Hepatocyte (in vitro differentiated cells): ENCODE measurements at regions not wholly inside any gene's neighbourhood (a gene's known extent, or its start where the extent isn't known, plus 50 kb on each side); places are given as distances from the start of the nearest gene placed in this dataset.

Experiments used
- EZH2 ChIP-seq: fragments of 200-600 bp; sonication (generic); IDR thresholded peaks from 2 replicates; pipeline ENCODE4 v1.6.1; 2016; ENCODE audit warnings: antibody characterized with exemption, mild to moderate bottlenecking, borderline replicate concordance
- TF ChIP-seq, protein P1 (sequence below): fragments of 200-600 bp; sonication (generic); IDR thresholded peaks from 2 replicates; pipeline ENCODE4 v1.5.1; 2016; ENCODE audit warnings: antibody characterized with exemption, mild to moderate bottlenecking; ENCODE audit not compliant: poor library complexity

- no peak for TF ChIP-seq EZH2
- TF ChIP-seq, protein P1, sequence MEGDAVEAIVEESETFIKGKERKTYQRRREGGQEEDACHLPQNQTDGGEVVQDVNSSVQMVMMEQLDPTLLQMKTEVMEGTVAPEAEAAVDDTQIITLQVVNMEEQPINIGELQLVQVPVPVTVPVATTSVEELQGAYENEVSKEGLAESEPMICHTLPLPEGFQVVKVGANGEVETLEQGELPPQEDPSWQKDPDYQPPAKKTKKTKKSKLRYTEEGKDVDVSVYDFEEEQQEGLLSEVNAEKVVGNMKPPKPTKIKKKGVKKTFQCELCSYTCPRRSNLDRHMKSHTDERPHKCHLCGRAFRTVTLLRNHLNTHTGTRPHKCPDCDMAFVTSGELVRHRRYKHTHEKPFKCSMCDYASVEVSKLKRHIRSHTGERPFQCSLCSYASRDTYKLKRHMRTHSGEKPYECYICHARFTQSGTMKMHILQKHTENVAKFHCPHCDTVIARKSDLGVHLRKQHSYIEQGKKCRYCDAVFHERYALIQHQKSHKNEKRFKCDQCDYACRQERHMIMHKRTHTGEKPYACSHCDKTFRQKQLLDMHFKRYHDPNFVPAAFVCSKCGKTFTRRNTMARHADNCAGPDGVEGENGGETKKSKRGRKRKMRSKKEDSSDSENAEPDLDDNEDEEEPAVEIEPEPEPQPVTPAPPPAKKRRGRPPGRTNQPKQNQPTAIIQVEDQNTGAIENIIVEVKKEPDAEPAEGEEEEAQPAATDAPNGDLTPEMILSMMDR = no peak
Measured at GRCh38 chr11:127230392-127230791, 229.8 kb upstream of the KIRREL3 start.
